Kidney epithelial cell (primary cell): ENCODE measurements at regions not wholly inside any gene's neighbourhood (a gene's known extent, or its start where the extent isn't known, plus 50 kb on each side); places are given as distances from the start of the nearest gene placed in this dataset.

ENCODE experiments used
- DNase-seq: peaks from one replicate; pipeline ENCODE4 v3.0.0-alpha.2; 2010; ENCODE audit warnings: low read depth
- H3K27me3 ChIP-seq: 2 replicates; pipeline ENCODE4 v1.6.0; 2011; ENCODE audit warnings: low read length; ENCODE audit not compliant: control insufficient read depth, insufficient read depth
- H3K36me3 ChIP-seq: 2 replicates; pipeline ENCODE4 v1.5.1; 2011; ENCODE audit warnings: low read length; ENCODE audit not compliant: control insufficient read depth, insufficient read depth
- H3K4me3 ChIP-seq: 2 replicates; pipeline ENCODE4 v1.5.1; 2011; ENCODE audit warnings: low read depth, mild to moderate bottlenecking, control low read depth, low read length
- TF ChIP-seq, protein P1 (sequence below): IDR thresholded peaks from 2 replicates; pipeline ENCODE4 v1.5.1; 2011; ENCODE audit warnings: mild to moderate bottlenecking, moderate library complexity, low read length, control low read depth, inconsistent platforms; ENCODE audit not compliant: insufficient read depth, poor library complexity, severe bottlenecking

DNA sequence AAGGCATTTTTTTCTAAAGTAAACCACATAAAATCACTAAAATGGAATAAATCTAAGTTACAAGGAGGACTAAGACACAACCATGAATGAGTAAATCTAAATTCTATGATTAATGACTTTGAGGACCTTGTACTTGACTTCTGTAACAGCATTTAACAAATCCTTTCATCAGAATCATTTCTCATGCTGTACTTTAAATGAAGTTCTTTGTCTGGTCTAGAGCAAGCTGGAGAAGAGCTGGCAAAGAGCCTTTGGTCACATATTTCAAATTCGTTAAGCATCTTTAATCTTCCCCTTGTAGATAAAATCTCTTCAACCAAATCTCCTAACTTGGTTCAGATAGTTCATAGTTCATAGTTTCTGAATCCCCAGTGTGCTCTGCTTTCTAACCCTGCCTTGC is 405.4 kb downstream of the PTPRC start:
- H3K4me3 ChIP-seq = no peak overlapping the region
- TF ChIP-seq, protein P1, sequence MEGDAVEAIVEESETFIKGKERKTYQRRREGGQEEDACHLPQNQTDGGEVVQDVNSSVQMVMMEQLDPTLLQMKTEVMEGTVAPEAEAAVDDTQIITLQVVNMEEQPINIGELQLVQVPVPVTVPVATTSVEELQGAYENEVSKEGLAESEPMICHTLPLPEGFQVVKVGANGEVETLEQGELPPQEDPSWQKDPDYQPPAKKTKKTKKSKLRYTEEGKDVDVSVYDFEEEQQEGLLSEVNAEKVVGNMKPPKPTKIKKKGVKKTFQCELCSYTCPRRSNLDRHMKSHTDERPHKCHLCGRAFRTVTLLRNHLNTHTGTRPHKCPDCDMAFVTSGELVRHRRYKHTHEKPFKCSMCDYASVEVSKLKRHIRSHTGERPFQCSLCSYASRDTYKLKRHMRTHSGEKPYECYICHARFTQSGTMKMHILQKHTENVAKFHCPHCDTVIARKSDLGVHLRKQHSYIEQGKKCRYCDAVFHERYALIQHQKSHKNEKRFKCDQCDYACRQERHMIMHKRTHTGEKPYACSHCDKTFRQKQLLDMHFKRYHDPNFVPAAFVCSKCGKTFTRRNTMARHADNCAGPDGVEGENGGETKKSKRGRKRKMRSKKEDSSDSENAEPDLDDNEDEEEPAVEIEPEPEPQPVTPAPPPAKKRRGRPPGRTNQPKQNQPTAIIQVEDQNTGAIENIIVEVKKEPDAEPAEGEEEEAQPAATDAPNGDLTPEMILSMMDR = no peak
- H3K27me3 ChIP-seq = no peaks in the 10 kb centered on the region
- H3K36me3 ChIP-seq = no peaks in the 10 kb centered on the region
- DNase-seq = no peak

DNA sequence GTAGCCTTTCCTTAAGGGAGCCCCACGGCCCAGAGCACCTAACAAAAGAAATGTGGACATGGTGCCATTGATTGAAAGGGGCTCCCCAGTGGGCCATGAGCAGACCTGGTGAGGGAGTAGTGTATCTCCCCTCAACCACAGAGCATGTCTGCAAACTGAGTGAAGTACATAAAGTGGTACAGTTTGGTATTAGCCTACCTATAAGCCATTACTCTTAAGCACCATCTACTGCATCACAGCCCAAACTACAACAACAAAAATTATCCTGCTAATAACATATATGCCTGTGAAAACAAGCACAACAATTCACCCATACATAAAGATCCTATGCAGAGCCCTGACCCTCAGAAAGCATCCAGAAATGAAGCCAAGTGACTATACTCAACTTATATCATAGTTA is 407.8 kb downstream of the PTPRC start:
- H3K36me3 ChIP-seq = no peaks in the 10 kb centered on the region
- no peak overlapping the region for H3K4me3 ChIP-seq
- TF ChIP-seq, protein P1 = no peak
- no peaks in the 10 kb centered on the region for H3K27me3 ChIP-seq
- no peak for DNase-seq

DNA sequence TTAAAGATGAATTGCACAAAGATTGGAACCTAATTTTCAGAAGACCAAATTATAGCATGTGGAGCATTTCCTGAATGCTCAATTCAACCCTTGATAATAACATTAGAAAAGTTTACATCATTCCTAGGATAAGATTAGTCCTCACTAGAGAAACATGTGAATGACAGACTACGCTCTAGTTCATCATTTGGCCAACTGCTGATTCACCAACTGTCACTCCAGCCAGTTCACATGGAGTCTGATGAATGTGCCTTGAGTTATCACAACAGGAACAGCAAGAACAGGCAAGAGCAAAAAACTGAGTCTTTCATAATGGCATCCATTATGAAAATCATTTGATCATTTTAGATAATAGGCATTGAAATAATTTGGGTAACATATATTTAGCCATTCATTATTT is 415.9 kb downstream of the PTPRC start:
- Histone ChIP-seq H3K27me3 (no peaks in the 10 kb centered on the region), H3K4me3 (no peak overlapping the region), H3K36me3 (no peaks in the 10 kb centered on the region)
- TF ChIP-seq, protein P1 = no peak
- no peak for DNase-seq

DNA sequence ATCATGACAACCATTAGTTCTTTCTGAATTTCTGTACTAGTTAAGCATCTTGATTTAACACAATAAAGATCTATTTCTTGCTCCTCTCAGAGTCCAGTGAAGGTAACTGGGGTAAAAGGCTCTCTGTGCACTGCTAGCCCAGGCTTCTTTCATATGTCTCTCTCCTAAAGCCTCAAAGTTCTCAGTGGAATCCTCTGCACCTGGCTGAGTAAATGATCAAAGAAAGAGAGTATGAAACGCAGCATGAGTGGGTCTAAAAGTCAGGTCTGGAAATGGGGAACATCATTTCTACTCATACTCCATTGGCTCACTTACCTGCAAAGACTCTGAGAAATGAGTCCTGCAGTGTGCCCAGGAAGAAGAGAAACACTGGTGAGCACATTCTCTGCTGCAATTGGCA is 418.5 kb downstream of the PTPRC start:
- DNase-seq = no peak
- H3K36me3 ChIP-seq = no peaks in the 10 kb centered on the region
- TF ChIP-seq, protein P1 = no peak

DNA sequence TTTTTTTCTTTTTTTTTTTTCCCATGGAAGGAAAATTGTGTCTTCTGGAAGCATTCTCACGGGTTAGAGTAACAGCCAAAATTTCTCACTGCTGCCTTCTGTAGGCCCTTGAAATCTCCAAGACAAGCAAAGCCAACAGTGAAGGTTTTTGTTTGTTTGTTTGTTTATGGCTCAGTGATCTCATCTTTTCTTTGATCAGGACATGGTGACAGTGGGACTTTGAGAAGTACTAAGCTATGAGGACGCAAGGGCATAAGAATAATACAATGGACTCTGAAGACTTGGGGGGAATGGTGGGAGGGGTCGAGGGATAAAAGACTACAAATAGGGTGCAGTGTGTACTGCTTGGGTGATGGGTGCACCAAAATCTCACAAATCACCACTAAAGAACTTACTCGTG is 419.4 kb downstream of the PTPRC start:
- TF ChIP-seq, protein P1 = no peak
- no peak overlapping the region for H3K4me3 ChIP-seq
- no peaks in the 10 kb centered on the region for H3K27me3 ChIP-seq
- no peaks in the 10 kb centered on the region for H3K36me3 ChIP-seq
- DNase-seq = no peak

More for the DNA sequence above, 418.5 kb downstream of the PTPRC start:
- Histone ChIP-seq H3K27me3 (no peaks in the 10 kb centered on the region), H3K4me3 (no peak overlapping the region)

DNA sequence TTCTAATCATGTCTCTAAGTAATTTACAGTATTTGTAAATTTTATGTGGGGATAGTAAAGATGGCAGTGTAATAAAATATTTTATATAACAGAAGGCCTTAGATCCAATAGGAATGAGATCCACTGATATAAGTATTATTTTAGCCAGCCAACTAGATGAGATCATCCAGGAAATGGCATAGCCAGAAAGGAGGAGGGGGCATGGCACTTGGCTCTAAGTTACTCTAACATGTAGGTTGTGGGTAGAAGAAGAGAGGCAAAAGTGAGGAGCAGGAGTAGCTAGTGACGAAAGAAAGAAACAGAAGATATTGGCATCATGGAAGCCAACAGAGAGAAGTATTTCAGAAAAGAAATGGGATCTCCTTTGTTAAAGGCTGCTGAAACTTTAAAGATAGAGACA is 426.1 kb downstream of the PTPRC start:
- no peaks in the 10 kb centered on the region for H3K36me3 ChIP-seq
- TF ChIP-seq, protein P1 = no peak
- no peak for DNase-seq
- H3K4me3 ChIP-seq = no peak overlapping the region
- H3K27me3 ChIP-seq = no peaks in the 10 kb centered on the region
